ENCODE measurements at regions not wholly inside any gene's neighbourhood (a gene's known extent, or its start where the extent isn't known, plus 50 kb on each side); places are given as distances from the start of the nearest gene placed in this dataset.
"Not testable (repeated sequence)": the region's sequence is repeated elsewhere in the genome, so short reads cannot be mapped to it uniquely, and the experiment has no call there.

- Mint-ChIP-seq H3K4me3 (no peak overlapping the region), H3K9me3 (ENCODE audit: insufficient read depth) (no peaks in the 10 kb centered on the region), H3K4me1 (no peaks in the 10 kb centered on the region), H3K27me3 (peaks cover 4% of the 10 kb centered on the region), H3K27ac (no peak overlapping the region)
- intact Hi-C loops (cut with micrococcal nuclease) = no loop called here
- Histone ChIP-seq H4K20me1 (ENCODE audit: control insufficient read depth, insufficient read depth, low read length, poor library complexity, severe bottlenecking) (no peaks in the 10 kb centered on the region), H3K4me3 (ENCODE audit: control extremely low read depth in 1 of 5, extremely low read depth in 1 of 5, insufficient read depth in 1 of 5, low read depth in 2 of 5, low read length in 4 of 5) (no peak overlapping the region), H3K4me1 (ENCODE audit: control insufficient read depth in 2 of 2, insufficient read depth in 2 of 2, low read length in 2 of 2) (no peaks in the 10 kb centered on the region), H3K27ac (ENCODE audit: low read length in 2 of 2) (no peak overlapping the region), H2AFZ (ENCODE audit: insufficient read depth, low read depth, low read length, poor library complexity, severe bottlenecking) (no peak overlapping the region), H3K9ac (ENCODE audit: low read length) (no peak overlapping the region), H3K4me2 (replicated peaks; ENCODE audit: low read depth, low read length, poor library complexity, severe bottlenecking) (no peak overlapping the region), H3K27me3 (replicated peaks in 1 of 4; ENCODE audit: control extremely low read depth in 1 of 4, control insufficient read depth in 3 of 4, insufficient read depth in 4 of 4, low read length in 3 of 4) (peaks cover 0 to 4% (median 0%) of the 10 kb centered on the region in 4 experiments), H3K36me3 (replicated peaks in 1 of 2; ENCODE audit: control extremely low read depth in 1 of 2, control insufficient read depth in 1 of 2, extremely low read depth in 1 of 2, insufficient read depth in 2 of 2, low read length in 1 of 2) (no peaks in the 10 kb centered on the region), H3K79me2 (ENCODE audit: control insufficient read depth, insufficient read depth, low read length) (no peaks in the 10 kb centered on the region), H3K9me3 (ENCODE audit: control extremely low read depth in 1 of 3, control insufficient read depth in 2 of 3, insufficient read depth in 1 of 3, low read length in 2 of 3) (no peaks in the 10 kb centered on the region)
- TF ChIP-seq EZH2 (IDR thresholded peaks at IDR 0.05; ENCODE audit: borderline replicate concordance, insufficient read depth, low read depth, low read length, poor library complexity, severe bottlenecking) = no peak
- CTCF ChIA-PET = no interaction called here
- no peak for DNase-seq
- ATAC-seq (ENCODE audit: low read depth) = no peak
- POLR2A ChIA-PET = no interaction called here
Observed at GRCh38 chr1:58057826-58058225, 488.7 kb downstream of the OMA1 start.

- H3K9ac ChIP-seq (ENCODE audit: low read length); H3K27me3 ChIP-seq (replicated peaks in 1 of 4; ENCODE audit: control extremely low read depth in 1 of 4, control insufficient read depth in 3 of 4, insufficient read depth in 4 of 4, low read length in 3 of 4); H3K27ac ChIP-seq (ENCODE audit: low read length in 2 of 2); intact Hi-C loops (cut with micrococcal nuclease); H3K79me2 ChIP-seq (ENCODE audit: control insufficient read depth, insufficient read depth, low read length); H2AFZ ChIP-seq (ENCODE audit: insufficient read depth, low read depth, low read length, poor library complexity, severe bottlenecking); H3K4me1 Mint-ChIP-seq; H3K36me3 ChIP-seq (replicated peaks in 1 of 2; ENCODE audit: control extremely low read depth in 1 of 2, control insufficient read depth in 1 of 2, extremely low read depth in 1 of 2, insufficient read depth in 2 of 2, low read length in 1 of 2); H3K9me3 Mint-ChIP-seq (ENCODE audit: insufficient read depth); H3K4me3 ChIP-seq (ENCODE audit: control extremely low read depth in 1 of 5, extremely low read depth in 1 of 5, insufficient read depth in 1 of 5, low read depth in 2 of 5, low read length in 4 of 5); ATAC-seq (ENCODE audit: low read depth); H3K9me3 ChIP-seq (ENCODE audit: control extremely low read depth in 1 of 3, control insufficient read depth in 2 of 3, insufficient read depth in 1 of 3, low read length in 2 of 3); H3K4me1 ChIP-seq (ENCODE audit: control insufficient read depth in 2 of 2, insufficient read depth in 2 of 2, low read length in 2 of 2); H3K27me3 Mint-ChIP-seq; POLR2A ChIA-PET; H3K27ac Mint-ChIP-seq; H3K4me2 ChIP-seq (replicated peaks; ENCODE audit: low read depth, low read length, poor library complexity, severe bottlenecking); H4K20me1 ChIP-seq (ENCODE audit: control insufficient read depth, insufficient read depth, low read length, poor library complexity, severe bottlenecking); DNase-seq; H3K4me3 Mint-ChIP-seq; CTCF ChIA-PET: not testable (repeated sequence)
- WGBS (ENCODE audit: insufficient coverage) = 100% methylated on average over 1 of the region's 2 CpGs
Observed at GRCh38 chr1:58051187-58051586, 495.3 kb downstream of the OMA1 start.
